ENCODE measurements at regions not wholly inside any gene's neighbourhood (a gene's known extent, or its start where the extent isn't known, plus 50 kb on each side); places are given as distances from the start of the nearest gene placed in this dataset.

DNA sequence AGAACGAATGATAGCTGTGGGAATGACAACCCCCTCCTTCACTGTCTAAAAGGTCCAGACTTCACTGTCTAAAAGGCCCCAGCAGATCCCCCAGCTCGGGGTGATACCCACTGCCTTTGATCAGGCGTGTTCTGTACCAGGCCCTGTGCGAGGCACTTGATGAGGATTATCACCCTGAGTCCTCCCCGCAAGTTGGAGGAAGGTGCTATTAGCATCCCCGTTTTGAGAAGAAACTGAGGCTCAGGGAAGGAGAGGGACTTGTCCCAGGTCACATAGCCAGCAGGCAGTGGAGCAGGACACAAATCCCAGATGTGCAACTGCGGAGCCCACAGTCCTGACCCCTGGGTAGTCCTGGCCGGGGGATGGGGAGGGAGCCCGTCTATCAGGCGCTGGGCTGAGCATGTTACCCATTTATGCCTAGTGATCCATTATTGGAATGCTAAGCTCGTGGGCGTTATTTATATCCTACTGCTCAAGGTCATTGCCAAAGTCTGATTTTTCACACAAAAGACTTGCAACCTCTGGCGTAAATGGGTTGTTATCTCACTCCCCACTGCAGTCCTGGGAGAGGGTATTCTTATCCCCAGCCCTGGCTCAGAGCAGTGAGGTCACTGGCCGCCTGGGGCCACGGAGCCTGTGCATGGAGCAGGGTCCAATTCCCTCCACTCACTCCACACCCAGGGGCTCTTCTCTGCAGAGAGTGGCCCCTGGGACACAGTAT lies 722.2 kb downstream of the MATN1 start:
- no peak for TF ChIP-seq ZNF384 (IDR thresholded peaks at IDR 0.05; ENCODE audit: borderline replicate concordance, low read depth, low read length)
- no peak for TF ChIP-seq POLR2A (IDR thresholded peaks at IDR 0.05; ENCODE audit: low read depth, low read length)
- TF ChIP-seq CTCF (IDR thresholded peaks at IDR 0.05 in 2 of 3, conservative IDR thresholded peaks at IDR 0.05 in 1 of 3; ENCODE audit: control insufficient read depth in 2 of 3, extremely low read depth in 1 of 3, insufficient read depth in 1 of 3, low read depth in 3 of 3, low read length in 3 of 3): no peak
